ENCODE measurements at regions not wholly inside any gene's neighbourhood (a gene's known extent, or its start where the extent isn't known, plus 50 kb on each side); places are given as distances from the start of the nearest gene placed in this dataset.
"Not testable (repeated sequence)": the region's sequence is repeated elsewhere in the genome, so short reads cannot be mapped to it uniquely, and the experiment has no call there.

- TF ChIP-seq CTCF (IDR thresholded peaks at IDR 0.05; ENCODE audit: borderline replicate concordance, insufficient read depth, low read depth, low read length), result no peak
Observed at GRCh38 chr2:143930891-143931290, 589.0 kb downstream of the ZEB2 start.

GRCh38 chr2:143928613-143929012, 591.3 kb downstream of the ZEB2 start:
- no peak for TF ChIP-seq CTCF (IDR thresholded peaks at IDR 0.05; ENCODE audit: borderline replicate concordance, insufficient read depth, low read depth, low read length)
- no peak overlapping the region for H3K4me3 ChIP-seq (ENCODE audit: low read depth, low read length)

More at GRCh38 chr2:143930891-143931290, 589.0 kb downstream of the ZEB2 start:
- no peak overlapping the region for H3K4me3 ChIP-seq (ENCODE audit: low read depth, low read length)

GRCh38 chr2:143928184-143928583, 591.7 kb downstream of the ZEB2 start:
- TF ChIP-seq CTCF (IDR thresholded peaks at IDR 0.05; ENCODE audit: borderline replicate concordance, insufficient read depth, low read depth, low read length), result no peak
- no peak overlapping the region for H3K4me3 ChIP-seq (ENCODE audit: low read depth, low read length)

- H3K4me3 ChIP-seq (ENCODE audit: low read depth, low read length), result no peak overlapping the region
- no peak for TF ChIP-seq CTCF (IDR thresholded peaks at IDR 0.05; ENCODE audit: borderline replicate concordance, insufficient read depth, low read depth, low read length)
Observed at GRCh38 chr2:143926736-143927135, 593.2 kb downstream of the ZEB2 start.

- not testable (repeated sequence) for H3K4me3 ChIP-seq (ENCODE audit: low read depth, low read length)
Observed at GRCh38 chr2:143922261-143922830, 597.6 kb downstream of the ZEB2 start.

- H3K4me3 ChIP-seq (ENCODE audit: low read depth, low read length), result no peak overlapping the region
- no peak for TF ChIP-seq CTCF (IDR thresholded peaks at IDR 0.05; ENCODE audit: borderline replicate concordance, insufficient read depth, low read depth, low read length)
Observed at GRCh38 chr2:143918465-143918989, 601.4 kb downstream of the ZEB2 start.

- no peak overlapping the region for H3K4me3 ChIP-seq (ENCODE audit: low read depth, low read length)
- no peak for TF ChIP-seq CTCF (IDR thresholded peaks at IDR 0.05; ENCODE audit: borderline replicate concordance, insufficient read depth, low read depth, low read length)
Observed at GRCh38 chr2:143916781-143917180, 603.1 kb downstream of the ZEB2 start.
